HUES48 (cell line): ENCODE measurements at regions not wholly inside any gene's neighbourhood (a gene's known extent, or its start where the extent isn't known, plus 50 kb on each side); places are given as distances from the start of the nearest gene placed in this dataset.

Experiments used
- H3K27ac ChIP-seq: one replicate; pipeline ENCODE4 v1.7.0; 2013; ENCODE audit warnings: low read depth, low read length, inconsistent platforms
- H3K27me3 ChIP-seq: 2 replicates; pipeline ENCODE4 v1.6.1; 2013; ENCODE audit warnings: mild to moderate bottlenecking, low read length; ENCODE audit not compliant: control insufficient read depth, insufficient read depth
- H3K36me3 ChIP-seq: 2 replicates; pipeline ENCODE4 v1.6.1; 2013; ENCODE audit warnings: low read length; ENCODE audit not compliant: control insufficient read depth, insufficient read depth
- H3K4me1 ChIP-seq: 2 replicates; pipeline ENCODE4 v1.6.1; 2013; ENCODE audit warnings: mild to moderate bottlenecking, low read length; ENCODE audit not compliant: control insufficient read depth, insufficient read depth
- H3K4me3 ChIP-seq: 2 replicates; pipeline ENCODE4 v1.5.1; 2013; ENCODE audit warnings: mild to moderate bottlenecking, low read depth, low read length
- H3K9ac ChIP-seq: 2 replicates; pipeline ENCODE4 v1.6.1; 2013; ENCODE audit warnings: mild to moderate bottlenecking, low read depth, low read length, moderate library complexity
- H3K9me3 ChIP-seq: 2 replicates; pipeline ENCODE4 v1.6.1; 2013; ENCODE audit warnings: low read length; ENCODE audit not compliant: control insufficient read depth, insufficient read depth

GRCh38 chr16:86942151-86943051 is 364.1 kb downstream of the FOXL1 start:
- Histone ChIP-seq H3K4me3 (no peak overlapping the region), H3K9ac (no peak overlapping the region), H3K4me1 (peaks cover 12% of the 10 kb centered on the region), H3K9me3 (no peaks in the 10 kb centered on the region), H3K27me3 (no peaks in the 10 kb centered on the region), H3K27ac (no peak overlapping the region), H3K36me3 (no peaks in the 10 kb centered on the region)

GRCh38 chr16:86945166-86945900 is 367.0 kb downstream of the FOXL1 start:
- Histone ChIP-seq H3K9me3 (no peaks in the 10 kb centered on the region), H3K27me3 (no peaks in the 10 kb centered on the region), H3K9ac (no peak overlapping the region), H3K36me3 (no peaks in the 10 kb centered on the region), H3K27ac (no peak overlapping the region), H3K4me3 (no peak overlapping the region), H3K4me1 (peaks cover 12% of the 10 kb centered on the region)

GRCh38 chr16:86946396-86946795 is 368.0 kb downstream of the FOXL1 start:
- H3K27ac ChIP-seq, result peak overlapping the region; percentile 17
- no peak overlapping the region for H3K4me3 ChIP-seq
- H3K27me3 ChIP-seq, result no peaks in the 10 kb centered on the region
- no peaks in the 10 kb centered on the region for H3K9me3 ChIP-seq
- no peak overlapping the region for H3K9ac ChIP-seq
- peaks cover 12% of the 10 kb centered on the region for H3K4me1 ChIP-seq
- H3K36me3 ChIP-seq, result no peaks in the 10 kb centered on the region

GRCh38 chr16:86946981-86947380 is 368.6 kb downstream of the FOXL1 start:
- peak overlapping the region; percentile 17 for H3K27ac ChIP-seq
- no peaks in the 10 kb centered on the region for H3K36me3 ChIP-seq
- no peaks in the 10 kb centered on the region for H3K27me3 ChIP-seq
- no peak overlapping the region for H3K4me3 ChIP-seq
- H3K4me1 ChIP-seq, result peaks cover 12% of the 10 kb centered on the region
- no peaks in the 10 kb centered on the region for H3K9me3 ChIP-seq
- H3K9ac ChIP-seq, result no peak overlapping the region

- Histone ChIP-seq H3K9ac (no peak overlapping the region), H3K27me3 (no peaks in the 10 kb centered on the region), H3K27ac (no peak overlapping the region), H3K4me3 (no peak overlapping the region), H3K9me3 (no peaks in the 10 kb centered on the region), H3K36me3 (no peaks in the 10 kb centered on the region), H3K4me1 (peaks cover 12% of the 10 kb centered on the region)
These were observed 369.1 kb downstream of the C16orf95 start for GRCh38 chr16:86948046-86948445.

GRCh38 chr16:86949116-86949515 is 368.1 kb downstream of the C16orf95 start:
- Histone ChIP-seq H3K9ac (no peak overlapping the region), H3K27me3 (no peaks in the 10 kb centered on the region), H3K4me3 (no peak overlapping the region), H3K4me1 (peaks cover 18% of the 10 kb centered on the region), H3K9me3 (no peaks in the 10 kb centered on the region), H3K36me3 (no peaks in the 10 kb centered on the region), H3K27ac (no peak overlapping the region)

GRCh38 chr16:86949630-86950029 is 367.6 kb downstream of the C16orf95 start:
- H3K4me1 ChIP-seq, result peaks cover 18% of the 10 kb centered on the region

GRCh38 chr16:86951041-86951822 is 366.0 kb downstream of the C16orf95 start:
- Histone ChIP-seq H3K9me3 (no peaks in the 10 kb centered on the region), H3K4me3 (no peak overlapping the region), H3K27me3 (no peaks in the 10 kb centered on the region), H3K27ac (no peak overlapping the region), H3K9ac (no peak overlapping the region), H3K4me1 (peaks cover 15% of the 10 kb centered on the region), H3K36me3 (no peaks in the 10 kb centered on the region)

More at GRCh38 chr16:86949630-86950029, 367.6 kb downstream of the C16orf95 start:
- H3K9me3 ChIP-seq, result no peaks in the 10 kb centered on the region
- H3K27me3 ChIP-seq, result no peaks in the 10 kb centered on the region
- H3K4me3 ChIP-seq, result no peak overlapping the region
- H3K9ac ChIP-seq, result no peak overlapping the region
- no peak overlapping the region for H3K27ac ChIP-seq
- H3K36me3 ChIP-seq, result no peaks in the 10 kb centered on the region

- no peak overlapping the region for H3K9ac ChIP-seq
- H3K4me3 ChIP-seq, result no peak overlapping the region
- no peaks in the 10 kb centered on the region for H3K9me3 ChIP-seq
- H3K27ac ChIP-seq, result peak overlapping the region; percentile 61
- H3K27me3 ChIP-seq, result no peaks in the 10 kb centered on the region
- peaks cover 8% of the 10 kb centered on the region for H3K4me1 ChIP-seq
- no peaks in the 10 kb centered on the region for H3K36me3 ChIP-seq
These were observed 365.2 kb downstream of the C16orf95 start for GRCh38 chr16:86951831-86952598.

GRCh38 chr16:86952769-86953168 is 364.4 kb downstream of the C16orf95 start:
- no peak overlapping the region for H3K27ac ChIP-seq

More at GRCh38 chr16:86952769-86953168, 364.4 kb downstream of the C16orf95 start:
- Histone ChIP-seq H3K9me3 (no peaks in the 10 kb centered on the region), H3K36me3 (no peaks in the 10 kb centered on the region), H3K9ac (no peak overlapping the region), H3K4me3 (no peak overlapping the region), H3K27me3 (no peaks in the 10 kb centered on the region), H3K4me1 (0 out of 2 replicates have a peak, but pooled peaks cover 6% of the 10 kb centered on the region)
